Fibroblast of lung (primary cell): ENCODE measurements at regions not wholly inside any gene's neighbourhood (a gene's known extent, or its start where the extent isn't known, plus 50 kb on each side); places are given as distances from the start of the nearest gene placed in this dataset.

Experiments used
- EZH2 ChIP-seq: IDR thresholded peaks from 2 replicates; pipeline ENCODE4 v1.5.1; 2012; ENCODE audit warnings: low read length, control low read depth, mild to moderate bottlenecking; ENCODE audit errors: missing control alignments
- TF ChIP-seq, protein P1 (sequence below), 2 donors: IDR thresholded peaks in 1 of 2; conservative IDR thresholded peaks in 1 of 2; 1 replicate in 1 of 2; 2 replicates in 1 of 2; pipeline ENCODE4 v1.5.1; 2011 to 2012; ENCODE audit warnings: low read length in 2 of 2, control low read depth in 1 of 2, inconsistent platforms in 1 of 2, low read depth in 1 of 2, mild to moderate bottlenecking in 1 of 2

DNA sequence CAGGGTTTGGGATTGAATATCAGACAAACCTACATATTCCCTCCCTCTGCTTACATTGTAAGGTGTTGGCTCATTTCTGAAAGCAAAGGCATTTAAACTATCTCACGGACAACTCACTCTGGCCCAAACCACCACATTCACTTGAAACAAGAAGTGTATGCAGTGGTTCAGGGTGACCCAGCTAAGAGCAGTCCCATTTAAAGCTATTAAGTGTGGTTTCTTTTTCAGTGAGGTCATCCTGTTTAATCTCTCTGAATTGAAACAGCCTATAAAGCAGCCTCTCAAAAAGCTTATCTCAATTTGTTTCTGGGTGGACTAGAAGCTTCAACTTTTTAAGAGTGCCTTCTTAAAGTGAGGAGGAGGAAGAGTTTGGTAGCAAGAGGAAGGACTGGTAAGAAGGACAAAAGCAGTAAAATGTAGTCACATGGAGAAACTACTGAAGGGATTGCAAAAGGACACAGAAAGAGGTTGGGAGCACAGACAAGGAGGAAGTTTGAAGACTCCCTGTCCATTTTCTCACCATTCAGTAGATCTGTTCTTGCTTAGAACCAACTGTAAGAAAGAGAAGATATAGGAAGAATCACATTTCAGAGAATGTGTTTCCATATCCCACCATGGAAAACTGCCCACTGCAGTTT lies 151.6 kb downstream of the TMCO5A start:
- TF ChIP-seq, protein P1, sequence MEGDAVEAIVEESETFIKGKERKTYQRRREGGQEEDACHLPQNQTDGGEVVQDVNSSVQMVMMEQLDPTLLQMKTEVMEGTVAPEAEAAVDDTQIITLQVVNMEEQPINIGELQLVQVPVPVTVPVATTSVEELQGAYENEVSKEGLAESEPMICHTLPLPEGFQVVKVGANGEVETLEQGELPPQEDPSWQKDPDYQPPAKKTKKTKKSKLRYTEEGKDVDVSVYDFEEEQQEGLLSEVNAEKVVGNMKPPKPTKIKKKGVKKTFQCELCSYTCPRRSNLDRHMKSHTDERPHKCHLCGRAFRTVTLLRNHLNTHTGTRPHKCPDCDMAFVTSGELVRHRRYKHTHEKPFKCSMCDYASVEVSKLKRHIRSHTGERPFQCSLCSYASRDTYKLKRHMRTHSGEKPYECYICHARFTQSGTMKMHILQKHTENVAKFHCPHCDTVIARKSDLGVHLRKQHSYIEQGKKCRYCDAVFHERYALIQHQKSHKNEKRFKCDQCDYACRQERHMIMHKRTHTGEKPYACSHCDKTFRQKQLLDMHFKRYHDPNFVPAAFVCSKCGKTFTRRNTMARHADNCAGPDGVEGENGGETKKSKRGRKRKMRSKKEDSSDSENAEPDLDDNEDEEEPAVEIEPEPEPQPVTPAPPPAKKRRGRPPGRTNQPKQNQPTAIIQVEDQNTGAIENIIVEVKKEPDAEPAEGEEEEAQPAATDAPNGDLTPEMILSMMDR (conservative IDR thresholded peaks at IDR 0.05 in 1 of 2, IDR thresholded peaks at IDR 0.05 in 1 of 2; ENCODE audit: low read depth in 1 of 2, low read length in 2 of 2) = no peak
- TF ChIP-seq EZH2 = no peak
